Mucosa of descending colon (tissue), 3 donors: ENCODE measurements at regions not wholly inside any gene's neighbourhood (a gene's known extent, or its start where the extent isn't known, plus 50 kb on each side); places are given as distances from the start of the nearest gene placed in this dataset.
A peak's percentile ranks its signal among the peaks of the same experiment; 100 is the strongest.
"Not testable (repeated sequence)": the region's sequence is repeated elsewhere in the genome, so short reads cannot be mapped to it uniquely, and the experiment has no call there.

ENCODE experiments used
- ATAC-seq: fragments of 200-7000 bp; cut with Tn5 transposase; one replicate; pipeline ENCODE4 v1.9.1; 2020; ENCODE audit warnings: mild to moderate bottlenecking, moderate library complexity
- DNase-seq, 3 donors: peaks; one replicate each; pipeline ENCODE4 v3.0.0-alpha.2; 2020
- H3K36me3 ChIP-seq: fragments of 200-600 bp; one replicate; pipeline ENCODE4 v1.8.0; 2021; ENCODE audit warnings: low read depth, mild to moderate bottlenecking
- H3K4me1 ChIP-seq: fragments of 200-600 bp; one replicate; pipeline ENCODE4 v1.8.0; 2021; ENCODE audit warnings: low read depth, mild to moderate bottlenecking
- H3K4me3 ChIP-seq: fragments of 200-600 bp; one replicate; pipeline ENCODE4 v1.8.0; 2021; ENCODE audit warnings: mild to moderate bottlenecking
- H3K9me3 ChIP-seq: fragments of 200-600 bp; one replicate; pipeline ENCODE4 v1.8.0; 2021; ENCODE audit warnings: mild to moderate bottlenecking
- intact Hi-C, 2 donors: fragments of 100-400 bp; cut with DNase I in 1 of 2; cut with micrococcal nuclease in 1 of 2; formaldehyde crosslinking; loops; one replicate each; pipeline versions ENCODE4 v1.11.0 to v1.11.1; 2022; cut with DNase I, micrococcal nuclease
- TF ChIP-seq, protein P1 (sequence below): fragments of 200-600 bp; IDR thresholded peaks from one replicate; pipeline ENCODE4 v1.8.0; 2022; ENCODE audit warnings: antibody characterized with exemption, mild to moderate bottlenecking
- donor health status: DM: no; HTN: no; CAD: no; lungs with moderate emphysema.
- donor health status: DM: no; HTN: no; CAD: no.
- donor health status: DM: no; HTN: yes; CAD: no.

DNA sequence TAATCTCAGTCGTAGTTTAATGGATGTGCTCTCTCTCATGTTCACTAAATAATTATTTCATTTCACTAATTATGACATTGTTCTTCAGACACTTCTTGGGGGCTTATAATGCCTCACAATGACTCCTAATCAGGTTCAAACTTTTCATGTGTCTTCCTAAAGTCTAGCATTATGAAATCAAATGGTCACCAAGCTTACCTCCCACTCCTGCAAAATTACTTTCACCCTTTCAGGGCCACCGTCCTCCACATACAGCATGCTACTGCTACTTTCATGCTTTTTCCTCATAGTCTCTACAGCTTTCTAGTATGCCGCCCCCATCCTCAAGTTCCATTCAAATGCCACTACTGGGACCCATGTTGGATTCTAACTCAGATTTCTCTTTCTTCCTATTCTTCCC is 59.8 kb upstream of the C1orf53 start:
- intact Hi-C loops: no loop called here
- ATAC-seq (no peak), DNase-seq (no peak)
- Histone ChIP-seq H3K4me3 (no peak overlapping the region), H3K4me1 (no peaks in the 10 kb centered on the region), H3K36me3 (no peaks in the 10 kb centered on the region), H3K9me3 (no peaks in the 10 kb centered on the region)
- TF ChIP-seq, protein P1, sequence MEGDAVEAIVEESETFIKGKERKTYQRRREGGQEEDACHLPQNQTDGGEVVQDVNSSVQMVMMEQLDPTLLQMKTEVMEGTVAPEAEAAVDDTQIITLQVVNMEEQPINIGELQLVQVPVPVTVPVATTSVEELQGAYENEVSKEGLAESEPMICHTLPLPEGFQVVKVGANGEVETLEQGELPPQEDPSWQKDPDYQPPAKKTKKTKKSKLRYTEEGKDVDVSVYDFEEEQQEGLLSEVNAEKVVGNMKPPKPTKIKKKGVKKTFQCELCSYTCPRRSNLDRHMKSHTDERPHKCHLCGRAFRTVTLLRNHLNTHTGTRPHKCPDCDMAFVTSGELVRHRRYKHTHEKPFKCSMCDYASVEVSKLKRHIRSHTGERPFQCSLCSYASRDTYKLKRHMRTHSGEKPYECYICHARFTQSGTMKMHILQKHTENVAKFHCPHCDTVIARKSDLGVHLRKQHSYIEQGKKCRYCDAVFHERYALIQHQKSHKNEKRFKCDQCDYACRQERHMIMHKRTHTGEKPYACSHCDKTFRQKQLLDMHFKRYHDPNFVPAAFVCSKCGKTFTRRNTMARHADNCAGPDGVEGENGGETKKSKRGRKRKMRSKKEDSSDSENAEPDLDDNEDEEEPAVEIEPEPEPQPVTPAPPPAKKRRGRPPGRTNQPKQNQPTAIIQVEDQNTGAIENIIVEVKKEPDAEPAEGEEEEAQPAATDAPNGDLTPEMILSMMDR: no peak

DNA sequence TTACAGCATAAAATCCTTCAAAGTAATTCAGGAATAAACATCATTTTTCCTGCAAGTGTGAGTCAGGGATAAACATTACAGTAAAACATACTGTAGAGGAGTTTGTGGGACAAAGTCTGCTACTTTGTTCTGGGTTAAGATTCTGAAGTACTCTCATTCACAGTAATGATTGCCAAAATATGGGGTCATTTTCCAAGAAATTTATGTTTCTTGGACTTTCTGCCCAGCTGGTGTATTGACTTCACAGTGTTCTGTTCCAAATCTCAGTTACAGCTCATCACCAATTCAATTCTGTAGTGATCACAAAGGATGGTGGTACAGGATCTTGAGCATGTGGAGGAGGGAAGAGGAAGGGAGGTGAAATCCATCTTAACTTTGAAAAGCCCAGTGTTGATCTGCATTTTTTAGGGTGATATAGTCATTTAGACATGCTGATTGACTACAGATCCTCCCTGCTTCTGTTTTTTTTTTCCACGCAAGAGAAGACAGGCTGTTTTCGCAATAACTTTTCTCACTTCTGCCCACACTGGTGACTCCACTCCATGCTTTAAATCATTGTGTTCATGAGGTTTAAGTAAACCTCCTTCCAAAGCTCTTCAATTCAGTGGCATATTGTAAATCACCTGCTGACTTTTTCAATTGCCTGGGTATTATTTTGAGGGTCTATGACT is 60.4 kb upstream of the C1orf53 start:
- DNase-seq (no peak), ATAC-seq (peak; percentile 62)
- intact Hi-C loops: no loop called here
- no peak overlapping the region for H3K4me3 ChIP-seq
- TF ChIP-seq, protein P1: no peak
- H3K4me1 ChIP-seq: no peaks in the 10 kb centered on the region
- no peaks in the 10 kb centered on the region for H3K9me3 ChIP-seq
- no peaks in the 10 kb centered on the region for H3K36me3 ChIP-seq

DNA sequence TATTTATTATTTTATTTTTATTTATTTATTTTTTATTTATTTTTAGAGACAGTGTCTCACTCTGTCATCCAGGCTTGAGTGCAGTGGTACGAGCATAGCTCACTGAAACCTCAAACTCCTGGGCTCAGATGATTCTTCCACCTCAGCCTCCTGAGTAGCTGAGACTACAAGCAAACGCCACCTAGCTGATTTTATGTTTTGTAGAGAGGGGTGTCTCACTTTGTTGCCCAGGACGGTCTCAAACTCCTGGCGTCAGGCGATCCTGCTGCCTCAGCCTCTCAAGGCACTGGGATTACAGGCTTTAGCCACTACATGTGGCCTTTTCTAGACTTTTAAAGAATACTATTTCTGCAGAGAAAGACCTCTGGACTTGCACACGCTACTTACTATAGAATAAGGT is 61.3 kb upstream of the C1orf53 start:
- no peak for DNase-seq
- Histone ChIP-seq H3K4me1 (no peaks in the 10 kb centered on the region), H3K4me3 (no peak overlapping the region), H3K36me3 (no peaks in the 10 kb centered on the region), H3K9me3 (no peaks in the 10 kb centered on the region)
- intact Hi-C loops: no loop called here
- ATAC-seq: no peak
- TF ChIP-seq, protein P1: no peak

DNA sequence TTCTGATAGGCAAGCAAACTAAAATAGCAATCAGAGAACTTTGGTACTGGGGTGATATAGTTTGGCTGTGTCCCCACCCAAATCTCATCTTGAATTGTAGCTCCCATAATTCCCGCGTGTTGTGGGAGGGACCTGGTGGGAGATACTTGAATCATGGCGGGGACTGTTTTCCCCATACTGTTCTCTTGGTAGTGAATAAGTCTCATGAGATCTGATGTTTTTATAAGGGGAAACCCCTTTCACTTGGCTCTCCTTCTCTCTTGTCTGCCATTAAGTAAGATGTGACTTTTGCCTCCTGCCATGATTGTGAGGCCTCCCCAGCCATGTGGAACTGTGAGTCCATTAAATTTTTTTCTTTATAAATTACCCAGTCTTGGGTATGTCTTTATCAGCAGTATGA is 62.6 kb upstream of the C1orf53 start:
- ATAC-seq, H3K9me3 ChIP-seq, intact Hi-C loops, DNase-seq, H3K4me3 ChIP-seq, H3K36me3 ChIP-seq, H3K4me1 ChIP-seq: not testable (repeated sequence)

DNA sequence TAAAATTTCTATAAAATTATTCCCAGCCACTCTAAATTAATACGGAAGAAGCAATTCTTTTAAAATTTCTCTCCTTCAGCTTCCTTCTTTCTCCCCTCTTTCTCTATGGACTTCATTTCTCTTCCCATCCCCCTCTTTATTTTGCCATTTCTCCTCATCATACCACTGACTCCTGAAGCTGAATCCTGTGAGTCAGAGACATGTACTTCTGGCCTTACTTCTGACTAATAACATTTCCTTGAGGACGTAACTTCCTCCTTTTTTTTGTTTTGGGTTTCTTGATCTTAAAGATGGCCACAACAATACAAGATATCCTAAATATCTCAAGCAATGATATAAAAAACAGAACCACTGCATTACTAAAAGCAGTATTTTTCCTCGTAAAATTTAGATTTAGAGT is 63.6 kb upstream of the DENND1B start:
- DNase-seq: no peak
- TF ChIP-seq, protein P1: no peak
- peak; percentile 75 for ATAC-seq
- H3K9me3 ChIP-seq: no peaks in the 10 kb centered on the region
- no peaks in the 10 kb centered on the region for H3K4me1 ChIP-seq
- no peak overlapping the region for H3K4me3 ChIP-seq
- no peaks in the 10 kb centered on the region for H3K36me3 ChIP-seq
- intact Hi-C loops: no loop called here

DNA sequence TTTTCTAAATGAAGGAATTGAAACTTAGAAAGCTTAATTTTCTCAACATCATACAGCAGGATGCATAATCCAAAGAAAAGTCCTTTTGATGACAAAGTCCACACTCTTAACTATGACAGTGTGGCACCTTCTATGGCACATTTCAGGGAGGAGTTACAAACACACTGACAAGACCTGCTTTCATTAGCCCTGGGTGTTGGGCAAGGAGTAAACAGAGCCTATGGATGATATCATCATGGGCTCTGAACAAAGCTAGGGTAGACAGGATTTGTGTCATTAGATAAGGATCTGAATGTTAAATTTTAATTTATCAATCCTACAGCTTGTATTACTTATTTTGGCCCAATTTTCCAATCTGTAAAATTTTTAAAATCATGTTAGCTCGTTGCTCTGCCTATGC is 62.6 kb upstream of the DENND1B start:
- no peaks in the 10 kb centered on the region for H3K36me3 ChIP-seq
- DNase-seq (no peak), ATAC-seq (peak; percentile 94)
- no peaks in the 10 kb centered on the region for H3K9me3 ChIP-seq
- intact Hi-C loops: no loop called here
- H3K4me1 ChIP-seq: no peaks in the 10 kb centered on the region
- TF ChIP-seq, protein P1: no peak
- no peak overlapping the region for H3K4me3 ChIP-seq

DNA sequence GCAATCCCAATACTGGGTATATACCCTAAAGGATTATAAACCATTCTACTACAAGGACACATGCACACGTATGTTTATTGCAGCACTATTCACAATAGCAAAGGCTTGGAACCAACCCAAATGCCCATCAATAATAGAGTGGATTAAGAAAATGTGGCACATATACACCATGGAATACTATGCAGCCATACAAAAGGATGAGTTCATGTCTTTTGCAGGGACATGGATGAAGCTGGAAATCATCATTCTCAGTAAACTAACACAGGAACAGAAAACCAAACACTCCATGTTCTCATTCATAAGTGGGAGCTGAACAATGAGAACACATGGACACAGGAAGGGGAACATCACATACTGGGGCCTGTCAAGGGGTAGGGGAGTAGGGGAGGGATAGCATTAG is 61.1 kb upstream of the DENND1B start:
- H3K9me3 ChIP-seq, H3K36me3 ChIP-seq, ATAC-seq, DNase-seq, H3K4me3 ChIP-seq, intact Hi-C loops, H3K4me1 ChIP-seq: not testable (repeated sequence)

DNA sequence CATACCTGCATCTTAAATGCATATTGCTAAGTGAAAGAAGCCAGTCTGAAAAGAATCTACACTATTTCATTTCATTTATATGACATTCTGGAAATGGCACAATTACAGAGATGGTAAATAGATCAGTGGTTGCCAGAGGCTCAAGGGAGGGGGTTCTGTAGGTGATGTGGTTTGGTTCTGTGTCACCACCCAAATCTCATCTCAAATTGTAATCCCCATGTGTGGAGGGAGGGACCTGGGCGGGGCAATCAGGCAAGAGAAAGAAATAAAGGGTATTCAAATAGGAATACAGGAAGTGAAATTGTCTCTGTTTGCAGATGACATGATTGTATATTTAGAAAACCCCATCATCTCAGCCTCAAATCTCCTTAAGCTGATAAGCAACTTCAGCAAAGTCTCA is 53.7 kb upstream of the DENND1B start:
- ATAC-seq, DNase-seq, intact Hi-C loops, H3K36me3 ChIP-seq, H3K9me3 ChIP-seq, H3K4me1 ChIP-seq, H3K4me3 ChIP-seq: not testable (repeated sequence)
